ENCODE measurements at regions not wholly inside any gene's neighbourhood (a gene's known extent, or its start where the extent isn't known, plus 50 kb on each side); places are given as distances from the start of the nearest gene placed in this dataset.

GRCh38 chr20:52798124-52798523 lies 174.0 kb upstream of the TSHZ2 start:
- TF ChIP-seq POLR2AphosphoS5 (IDR thresholded peaks at IDR 0.05) (no peak), CTCF (IDR thresholded peaks at IDR 0.05 in 8 of 11, conservative IDR thresholded peaks at IDR 0.05 in 3 of 11) (no peak), POLR2A (IDR thresholded peaks at IDR 0.05) (no peak)

Data from spleen (tissue), 7 donors.